Left ventricle myocardium inferior (tissue), 1 donor: ENCODE measurements at regions not wholly inside any gene's neighbourhood (a gene's known extent, or its start where the extent isn't known, plus 50 kb on each side); places are given as distances from the start of the nearest gene placed in this dataset.

Source experiments
- DNase-seq: peaks from one replicate; pipeline ENCODE4 v3.0.0-alpha.2; 2020
- H3K27ac ChIP-seq: fragments of 200-600 bp; replicated peaks from 2 replicates; pipeline ENCODE4 v1.8.0; 2021
- H3K27me3 ChIP-seq: fragments of 200-600 bp; 2 replicates; pipeline ENCODE4 v1.8.0; 2021; ENCODE audit warnings: low read depth
- H3K36me3 ChIP-seq: fragments of 200-600 bp; 2 replicates; pipeline ENCODE4 v1.8.0; 2021
- H3K4me1 ChIP-seq: fragments of 200-600 bp; 2 replicates; pipeline ENCODE4 v1.8.0; 2021
- H3K4me3 ChIP-seq: fragments of 200-600 bp; 2 replicates; pipeline ENCODE4 v1.8.0; 2021; ENCODE audit warnings: mild to moderate bottlenecking, moderate library complexity
- H3K9me3 ChIP-seq: fragments of 200-600 bp; replicated peaks from 2 replicates; pipeline ENCODE4 v1.8.0; 2021
- CTCF ChIP-seq: fragments of 200-600 bp; IDR thresholded peaks from 2 replicates; pipeline ENCODE4 v1.8.0; 2021; ENCODE audit warnings: antibody characterized with exemption, mild to moderate bottlenecking, borderline replicate concordance
- intact Hi-C: fragments of 100-400 bp; cut with micrococcal nuclease; formaldehyde crosslinking; loops from one replicate; pipeline ENCODE4 v1.11.0; 2022
- donor health status: DM: no; HTN: yes; CAD: no; lungs with severe emphysema.

GRCh38 chr5:82991678-82992323 is 85.4 kb downstream of the TMEM167A start:
- Histone ChIP-seq H3K36me3 (no peaks in the 10 kb centered on the region), H3K4me3 (no peak overlapping the region), H3K27ac (no peak overlapping the region), H3K9me3 (no peaks in the 10 kb centered on the region), H3K4me1 (no peaks in the 10 kb centered on the region), H3K27me3 (no peaks in the 10 kb centered on the region)
- TF ChIP-seq CTCF = no peak
- no peak for DNase-seq
- intact Hi-C loops = no loop called here

- Histone ChIP-seq H3K9me3 (no peaks in the 10 kb centered on the region), H3K27me3 (no peaks in the 10 kb centered on the region), H3K4me3 (no peak overlapping the region), H3K4me1 (no peaks in the 10 kb centered on the region), H3K36me3 (no peaks in the 10 kb centered on the region), H3K27ac (no peak overlapping the region)
- TF ChIP-seq CTCF = no peak
- intact Hi-C loops = no loop called here
- no peak for DNase-seq
Measured at GRCh38 chr5:82991059-82991458, 86.1 kb downstream of the TMEM167A start.

- H3K9me3 ChIP-seq = no peaks in the 10 kb centered on the region
- no peaks in the 10 kb centered on the region for H3K27me3 ChIP-seq
- intact Hi-C loops = no loop called here
- no peaks in the 10 kb centered on the region for H3K4me1 ChIP-seq
- no peak overlapping the region for H3K27ac ChIP-seq
- H3K4me3 ChIP-seq = no peak overlapping the region
- no peaks in the 10 kb centered on the region for H3K36me3 ChIP-seq
- no peak for TF ChIP-seq CTCF
- no peak for DNase-seq
Measured at GRCh38 chr5:82987188-82987587, 90.0 kb downstream of the TMEM167A start.

GRCh38 chr5:82986404-82986803 is 90.8 kb downstream of the TMEM167A start:
- no peaks in the 10 kb centered on the region for H3K4me1 ChIP-seq
- no peak overlapping the region for H3K27ac ChIP-seq
- H3K36me3 ChIP-seq = no peaks in the 10 kb centered on the region
- intact Hi-C loops = no loop called here
- H3K27me3 ChIP-seq = no peaks in the 10 kb centered on the region
- no peak for TF ChIP-seq CTCF
- H3K9me3 ChIP-seq = no peaks in the 10 kb centered on the region
- DNase-seq = no peak
- H3K4me3 ChIP-seq = no peak overlapping the region

- TF ChIP-seq CTCF = no peak
- Histone ChIP-seq H3K27ac (no peak overlapping the region), H3K4me1 (no peaks in the 10 kb centered on the region), H3K4me3 (no peak overlapping the region), H3K27me3 (no peaks in the 10 kb centered on the region), H3K9me3 (no peaks in the 10 kb centered on the region), H3K36me3 (no peaks in the 10 kb centered on the region)
- intact Hi-C loops = no loop called here
- DNase-seq = no peak
Measured at GRCh38 chr5:82985763-82986162, 91.4 kb downstream of the TMEM167A start.
